ENCODE measurements at regions not wholly inside any gene's neighbourhood (a gene's known extent, or its start where the extent isn't known, plus 50 kb on each side); places are given as distances from the start of the nearest gene placed in this dataset.

- TF ChIP-seq POLR2A (IDR thresholded peaks at IDR 0.05) (no peak), CTCF (IDR thresholded peaks at IDR 0.05) (no peak)
- no peaks in the 10 kb centered on the region for H3K9me3 ChIP-seq
- WGBS, 2 donors = 77 to 78% methylated on average over 4 of the region's 4 CpGs
- intact Hi-C loops (cut with DNase I) = no loop called here
- no peaks in the 10 kb centered on the region for H3K27me3 ChIP-seq
- no peaks in the 10 kb centered on the region for H3K4me1 ChIP-seq
- no peak overlapping the region for H3K27ac ChIP-seq
- no peak overlapping the region for H3K4me3 ChIP-seq
- ATAC-seq (no peak), DNase-seq (no peak)
- H3K36me3 ChIP-seq (replicated peaks in 1 of 2; ENCODE audit: insufficient read depth in 1 of 2, low read depth in 2 of 2) = no peaks in the 10 kb centered on the region
Measured at GRCh38 chr10:125495386-125495785, 187.6 kb downstream of the TEX36 start.

DNA sequence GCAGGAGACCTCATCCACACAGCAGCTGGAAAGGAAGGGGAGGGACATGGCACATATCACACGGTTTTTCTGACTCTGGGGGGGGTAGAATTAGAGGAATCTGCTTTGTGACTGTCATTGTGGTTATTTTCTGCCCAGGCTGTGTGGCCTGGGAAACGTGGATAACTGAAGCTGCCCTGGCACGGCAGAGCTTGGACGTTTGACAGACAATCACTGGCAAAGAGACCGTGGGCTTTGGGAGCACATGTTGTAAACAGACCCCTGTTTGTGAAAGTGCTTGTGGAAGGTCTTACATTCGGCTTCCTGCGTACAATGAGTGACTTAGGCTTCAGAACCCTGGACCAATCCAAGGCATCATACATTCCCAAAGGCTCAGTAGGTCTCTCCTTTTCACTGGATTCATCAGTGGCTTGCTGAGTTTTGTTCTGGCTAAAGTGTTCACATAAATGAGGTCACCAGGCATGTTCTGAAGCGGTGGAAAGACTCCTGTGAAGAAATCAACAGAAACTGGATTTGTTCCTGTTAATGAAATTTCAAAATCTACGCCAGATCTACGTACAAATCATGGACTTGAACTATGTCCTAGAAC is 188.2 kb downstream of the TEX36 start:
- no peak for TF ChIP-seq CTCF (IDR thresholded peaks at IDR 0.05)
- no peaks in the 10 kb centered on the region for H3K9me3 ChIP-seq
- no peaks in the 10 kb centered on the region for H3K4me1 ChIP-seq
- ATAC-seq = no peak
- no peaks in the 10 kb centered on the region for H3K27me3 ChIP-seq
- intact Hi-C loops (cut with DNase I) = no loop called here
- H3K4me3 ChIP-seq = no peak overlapping the region
- no peak for DNase-seq
- no peak overlapping the region for H3K27ac ChIP-seq
- H3K36me3 ChIP-seq (replicated peaks in 1 of 2; ENCODE audit: insufficient read depth in 1 of 2, low read depth in 2 of 2) = no peaks in the 10 kb centered on the region
- WGBS, 2 donors = 76 to 77% methylated on average over 9 to 10 of the region's 10 CpGs

GRCh38 chr10:125491381-125491780 is 191.6 kb downstream of the TEX36 start:
- H3K4me1 ChIP-seq = no peaks in the 10 kb centered on the region
- H3K9me3 ChIP-seq = no peaks in the 10 kb centered on the region
- DNase-seq (no peak), ATAC-seq (no peak)
- no peak overlapping the region for H3K27ac ChIP-seq
- intact Hi-C loops (cut with DNase I) = no loop called here
- H3K36me3 ChIP-seq (replicated peaks in 1 of 2; ENCODE audit: insufficient read depth in 1 of 2, low read depth in 2 of 2) = no peaks in the 10 kb centered on the region
- H3K27me3 ChIP-seq = no peaks in the 10 kb centered on the region
- H3K4me3 ChIP-seq = no peak overlapping the region
- 88 to 91% methylated on average over 2 of the region's 2 CpGs for WGBS, 2 donors
- TF ChIP-seq POLR2A (IDR thresholded peaks at IDR 0.05) (no peak), CTCF (IDR thresholded peaks at IDR 0.05) (no peak)

- H3K27me3 ChIP-seq = no peaks in the 10 kb centered on the region
- no peak overlapping the region for H3K4me3 ChIP-seq
- WGBS, 2 donors = 58 to 67% methylated on average over 6 of the region's 6 CpGs
- intact Hi-C loops (cut with DNase I) = no loop called here
- DNase-seq (no peak), ATAC-seq (no peak)
- no peak for TF ChIP-seq CTCF (IDR thresholded peaks at IDR 0.05)
- no peak for TF ChIP-seq POLR2A (IDR thresholded peaks at IDR 0.05)
- H3K9me3 ChIP-seq = no peaks in the 10 kb centered on the region
- no peaks in the 10 kb centered on the region for H3K4me1 ChIP-seq
- no peak overlapping the region for H3K27ac ChIP-seq
- H3K36me3 ChIP-seq (replicated peaks in 1 of 2; ENCODE audit: insufficient read depth in 1 of 2, low read depth in 2 of 2) = no peaks in the 10 kb centered on the region
Measured at GRCh38 chr10:125489731-125490130, 193.2 kb downstream of the TEX36 start.

DNA sequence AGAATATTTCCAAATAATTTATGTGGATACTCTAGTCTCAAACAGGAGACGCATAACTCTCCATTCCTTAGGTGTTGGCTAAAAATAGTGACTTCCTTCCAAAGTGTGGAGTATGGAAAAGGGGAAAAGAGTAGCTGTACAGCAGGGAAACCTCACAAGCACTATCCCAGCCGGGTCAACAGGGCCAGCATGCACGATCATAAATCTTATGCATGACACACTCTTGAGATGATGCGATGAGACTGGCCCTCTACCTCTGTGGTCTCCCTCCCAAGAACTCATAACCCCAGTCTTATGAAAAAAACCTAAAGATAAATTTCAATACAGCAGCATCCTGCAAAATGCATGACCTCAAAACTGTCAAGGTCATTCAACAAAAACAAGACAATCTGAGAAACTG is 197.3 kb downstream of the TEX36 start:
- Histone ChIP-seq H3K27me3 (no peaks in the 10 kb centered on the region), H3K4me3 (no peak overlapping the region), H3K9me3 (no peaks in the 10 kb centered on the region), H3K27ac (no peak overlapping the region), H3K4me1 (no peaks in the 10 kb centered on the region), H3K36me3 (replicated peaks in 1 of 2; ENCODE audit: insufficient read depth in 1 of 2, low read depth in 2 of 2) (no peaks in the 10 kb centered on the region)
- intact Hi-C loops (cut with DNase I) = no loop called here
- 81 to 84% methylated on average over 4 of the region's 4 CpGs for WGBS, 2 donors
- TF ChIP-seq CTCF (IDR thresholded peaks at IDR 0.05) (no peak), POLR2A (IDR thresholded peaks at IDR 0.05) (no peak)
- DNase-seq (no peak), ATAC-seq (no peak)
